HepG2 (cell line): ENCODE measurements at regions not wholly inside any gene's neighbourhood (a gene's known extent, or its start where the extent isn't known, plus 50 kb on each side); places are given as distances from the start of the nearest gene placed in this dataset.

Experiments used
- ATAC-seq: fragments of 200-7000 bp; cut with Tn5 transposase; 3 replicates; pipeline ENCODE4 v1.9.1; 2020; ENCODE audit warnings: mild to moderate bottlenecking, moderate library complexity
- BruUV-seq: library from RNA; stranded (reverse); fragments of 400-500 nt; replicated peaks from 2 replicates; lab custom pipeline; 2021; lab: Mats Ljungman, UMichigan
- CTCF ChIA-PET: fragments of 300-600 bp; formaldehyde crosslinking; extraction: SDS; loops from one replicate; lab custom pipeline; 2021; ENCODE audit warnings: low total read pairs, inconsistent platforms, low intra/inter-chr PET ratio; lab: Yijun Ruan, JAX
- POLR2A ChIA-PET: fragments of 350-600 bp; sonication (Branson Sonifier 250); formaldehyde crosslinking; loops from one replicate; lab custom pipeline; 2020; ENCODE audit warnings: antibody characterized with exemption, inconsistent platforms; lab: Yijun Ruan, JAX
- DNase-seq: peaks from one replicate; pipeline ENCODE4 v3.0.0-alpha.2; 2015; ENCODE audit warnings: low spot score
- FAIRE-seq: peaks from 3 replicates; lab custom pipeline; 2011; peaks lifted over from hg19 to GRCh38; lab: Jason Lieb, UNC
- H2AFZ ChIP-seq: one replicate; pipeline ENCODE4 v1.6.1; 2011; ENCODE audit warnings: low read length, inconsistent platforms
- H3K27ac ChIP-seq: fragments of 300-600 bp; 3 replicates; pipeline ENCODE4 v1.8.0; 2011; ENCODE audit warnings: mixed run types, mild to moderate bottlenecking, mixed read lengths, low read length, inconsistent platforms; ENCODE audit not compliant: insufficient read depth; ENCODE audit errors: extremely low read length
- H3K27me3 ChIP-seq, 2 experiments: fragments of 200-600 bp in 1 of 2; 2 replicates in 1 of 2; 3 replicates in 1 of 2; pipeline versions ENCODE4 v1.6.0 to v1.8.0; 2011; ENCODE audit warnings: low read length in 2 of 2, mild to moderate bottlenecking in 2 of 2, moderate library complexity in 2 of 2, inconsistent platforms in 1 of 2; ENCODE audit not compliant: insufficient read depth in 2 of 2, control insufficient read depth in 1 of 2
- H3K36me3 ChIP-seq, 2 experiments: fragments of 200-600 bp in 1 of 2; replicated peaks in 1 of 2; 2 replicates in 1 of 2; 3 replicates in 1 of 2; pipeline versions ENCODE4 v1.5.1 to v1.8.0; 2011; ENCODE audit warnings: low read length in 2 of 2, inconsistent platforms in 1 of 2; ENCODE audit not compliant: insufficient read depth in 2 of 2, control insufficient read depth in 1 of 2
- H3K4me1 ChIP-seq: 2 replicates; pipeline ENCODE4 v1.5.1; 2012; ENCODE audit warnings: low read length, inconsistent platforms; ENCODE audit not compliant: insufficient read depth
- H3K4me2 ChIP-seq: 2 replicates; pipeline ENCODE4 v1.6.0; 2011; ENCODE audit warnings: low read depth, low read length, inconsistent platforms
- H3K4me3 ChIP-seq, 3 experiments: fragments of 200-600 bp in 1 of 3; sonication (generic), shearing (Covaris generic) in 1 of 3; replicated peaks in 1 of 3; 2 replicates each; pipeline ENCODE4 v1.5.1; 2011 to 2016; ENCODE audit warnings: low read length in 3 of 3, inconsistent platforms in 2 of 3, low read depth in 2 of 3, mild to moderate bottlenecking in 2 of 3, control low read depth in 1 of 3, mixed read lengths in 1 of 3; ENCODE audit not compliant: insufficient read depth in 1 of 3
- H3K79me2 ChIP-seq: one replicate; pipeline ENCODE4 v1.6.1; 2011; ENCODE audit warnings: low read length, inconsistent platforms; ENCODE audit not compliant: insufficient read depth
- H3K9ac ChIP-seq: 2 replicates; pipeline ENCODE4 v1.6.0; 2011; ENCODE audit warnings: mild to moderate bottlenecking, low read depth, low read length, inconsistent platforms; ENCODE audit not compliant: insufficient read depth
- H3K9me3 ChIP-seq: 2 replicates; pipeline ENCODE4 v1.5.1; 2012; ENCODE audit warnings: mild to moderate bottlenecking, low read length
- H4K20me1 ChIP-seq: 2 replicates; pipeline ENCODE4 v1.6.0; 2011; ENCODE audit warnings: inconsistent platforms, mild to moderate bottlenecking, low read length, moderate library complexity; ENCODE audit not compliant: insufficient read depth
- ATF1 ChIP-seq: IDR thresholded peaks from 2 replicates; pipeline ENCODE4 v1.6.1; 2016; ENCODE audit warnings: mild to moderate bottlenecking, control low read depth
- CBX5 ChIP-seq: sonication (generic); formaldehyde crosslinking; IDR thresholded peaks from 2 replicates; pipeline ENCODE4 v1.4.0; 2020; ENCODE audit warnings: missing genetic modification reagents, borderline replicate concordance
- CENPX ChIP-seq: sonication (generic); formaldehyde crosslinking; IDR thresholded peaks from 2 replicates; pipeline ENCODE4 v1.9.0; 2021; ENCODE audit warnings: mild to moderate bottlenecking, missing genetic modification reagents, moderate library complexity
- CREM ChIP-seq, 2 experiments: sonication (generic) in 1 of 2; formaldehyde crosslinking in 1 of 2; IDR thresholded peaks; 2 replicates each; pipeline versions ENCODE4 v1.4.0 to v1.6.1; 2016 to 2020; ENCODE audit warnings: antibody characterized with exemption in 1 of 2, mild to moderate bottlenecking in 1 of 2, missing genetic modification reagents in 1 of 2
- EP300 ChIP-seq, 3 experiments: sonication (generic) in 1 of 3; formaldehyde crosslinking in 1 of 3; IDR thresholded peaks; 2 replicates each; pipeline versions ENCODE4 v1.5.1 to v1.6.1; 2011 to 2020; ENCODE audit warnings: low read depth in 2 of 3, low read length in 2 of 3, borderline replicate concordance in 1 of 3, improper control_type of control experiment in 1 of 3, mild to moderate bottlenecking in 1 of 3, missing genetic modification reagents in 1 of 3, moderate library complexity in 1 of 3
- GTF2F1 ChIP-seq: fragments of 150-350 bp; IDR thresholded peaks from 2 replicates; pipeline ENCODE4 v1.6.1; 2014; ENCODE audit warnings: low read length
- ISX ChIP-seq: sonication (generic); formaldehyde crosslinking; conservative IDR thresholded peaks from 2 replicates; pipeline ENCODE4 v1.5.0; 2020; ENCODE audit warnings: missing genetic modification reagents
- NFE2 ChIP-seq: sonication (generic); formaldehyde crosslinking; IDR thresholded peaks from 2 replicates; pipeline ENCODE4 v1.4.0; 2020; ENCODE audit warnings: missing genetic modification reagents
- RCOR2 ChIP-seq: IDR thresholded peaks from 2 replicates; pipeline ENCODE4 v1.6.1; 2016; ENCODE audit warnings: missing biosample characterization, missing genetic modification reagents
- RFXANK ChIP-seq: IDR thresholded peaks from 2 replicates; pipeline ENCODE4 v1.6.1; 2016
- SP1 ChIP-seq, 2 experiments: fragments of 450-650 bp in 1 of 2; sonication (generic) in 1 of 2; formaldehyde crosslinking in 1 of 2; IDR thresholded peaks; 2 replicates each; pipeline versions ENCODE4 v1.4.0 to v1.6.1; 2016 to 2020; ENCODE audit warnings: missing genetic modification reagents in 1 of 2
- ZBTB1 ChIP-seq: sonication (generic); formaldehyde crosslinking; IDR thresholded peaks from 2 replicates; pipeline ENCODE4 v1.4.0; 2020; ENCODE audit warnings: missing genetic modification reagents, borderline replicate concordance
- ZNF17 ChIP-seq: sonication (generic); formaldehyde crosslinking; IDR thresholded peaks from 2 replicates; pipeline ENCODE4 v1.5.0; 2020; ENCODE audit warnings: mild to moderate bottlenecking, missing genetic modification reagents
- ZNF337 ChIP-seq: sonication (generic); formaldehyde crosslinking; IDR thresholded peaks from 2 replicates; pipeline ENCODE4 v1.5.1; 2020; ENCODE audit warnings: missing genetic modification reagents, low read depth, mild to moderate bottlenecking, borderline replicate concordance
- ZNF430 ChIP-seq: sonication (generic); formaldehyde crosslinking; IDR thresholded peaks from 2 replicates; pipeline ENCODE4 v1.9.0; 2021; ENCODE audit warnings: mild to moderate bottlenecking, missing genetic modification reagents
- ZNF496 ChIP-seq: sonication (generic); formaldehyde crosslinking; IDR thresholded peaks from 2 replicates; pipeline ENCODE4 v1.8.1; 2023; ENCODE audit warnings: mild to moderate bottlenecking, moderate library complexity, missing genetic modification reagents; ENCODE audit not compliant: insufficient replicate concordance
- ZNF614 ChIP-seq: IDR thresholded peaks from 2 replicates; pipeline ENCODE4 v1.6.1; 2018; ENCODE audit warnings: missing biosample characterization, missing genetic modification reagents, inconsistent platforms, borderline replicate concordance
- WGBS: methylation state at CpG from one replicate; pipeline ENCODE4 v1.1.6; 2017; ENCODE audit warnings: low lambda C conversion rate; 5-methylcytosine and 5-hydroxymethylcytosine counted together
- in situ Hi-C: cut with HindIII; loops from 2 replicates; pipeline ENCODE4 v1.10.0; 2017; ENCODE audit warnings: low pct_unique_long_range_greater_than_20kb; ENCODE audit not compliant: extremely low pct_ligation_motif_present
- intact Hi-C: fragments of 100-400 bp; cut with micrococcal nuclease; formaldehyde crosslinking; loops from one replicate; pipeline ENCODE4 v1.10.0; 2022; ENCODE audit not compliant: unreplicated experiment
- TF ChIP-seq, protein P1 (sequence below): sonication (generic); formaldehyde crosslinking; IDR thresholded peaks from 2 replicates; pipeline ENCODE4 v1.4.0; 2020; ENCODE audit warnings: missing genetic modification reagents
- TF ChIP-seq, protein P2 (sequence below): sonication (generic); formaldehyde crosslinking; IDR thresholded peaks from 2 replicates; pipeline ENCODE4 v1.5.1; 2020; ENCODE audit warnings: missing genetic modification reagents, mild to moderate bottlenecking, borderline replicate concordance
- TF ChIP-seq, protein P3 (sequence below): sonication (generic); formaldehyde crosslinking; IDR thresholded peaks from 2 replicates; pipeline ENCODE4 v1.4.0; 2020; ENCODE audit warnings: missing genetic modification reagents, borderline replicate concordance

DNA sequence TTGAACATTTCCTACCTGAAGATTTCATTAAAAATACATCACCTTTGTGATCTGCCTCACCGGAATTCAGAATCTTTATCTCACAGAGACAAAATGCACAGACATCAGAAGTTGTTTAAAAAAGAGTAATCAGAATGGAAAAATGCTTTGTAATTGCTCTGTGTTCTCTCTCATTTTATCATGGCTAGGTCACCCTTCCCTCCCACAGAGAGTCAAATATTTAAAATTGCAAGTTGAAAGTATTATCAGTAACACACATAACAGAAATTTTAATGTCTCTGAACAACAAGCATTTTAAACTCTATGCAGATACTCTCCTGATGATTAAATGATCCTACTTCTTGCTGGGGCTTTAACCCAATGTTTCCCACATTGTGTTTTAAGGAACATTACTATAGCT, 362.0 kb downstream of the CBLL2 start:
- no peaks in the 10 kb centered on the region for H4K20me1 ChIP-seq
- no peak overlapping the region for H3K27ac ChIP-seq
- no TSS peak for BruUV-seq
- CTCF ChIA-PET: no interaction called here
- intact Hi-C loops (no loop called here), in situ Hi-C loops (no loop called here)
- TF ChIP-seq, protein P1, sequence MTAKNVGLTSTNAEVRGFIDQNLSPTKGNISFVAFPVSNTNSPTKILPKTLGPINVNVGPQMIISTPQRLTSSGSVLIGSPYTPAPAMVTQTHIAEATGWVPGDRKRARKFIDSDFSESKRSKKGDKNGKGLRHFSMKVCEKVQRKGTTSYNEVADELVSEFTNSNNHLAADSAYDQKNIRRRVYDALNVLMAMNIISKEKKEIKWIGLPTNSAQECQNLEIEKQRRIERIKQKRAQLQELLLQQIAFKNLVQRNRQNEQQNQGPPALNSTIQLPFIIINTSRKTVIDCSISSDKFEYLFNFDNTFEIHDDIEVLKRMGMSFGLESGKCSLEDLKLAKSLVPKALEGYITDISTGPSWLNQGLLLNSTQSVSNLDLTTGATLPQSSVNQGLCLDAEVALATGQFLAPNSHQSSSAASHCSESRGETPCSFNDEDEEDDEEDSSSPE: no peak
- TF ChIP-seq ZNF17 (CRISPR knock-in tag) (no peak), GTF2F1 (no peak), ZNF496 (no peak), EP300 (IDR thresholded peaks at IDR 0.05; ENCODE audit: low read depth in 2 of 2, low read length in 2 of 2) (no peak), EP300 (CRISPR knock-in tag; IDR thresholded peaks at IDR 0.05; ENCODE audit: borderline replicate concordance) (no peak), RFXANK (CRISPR knock-in tag) (no peak), CREM (IDR thresholded peaks at IDR 0.05) (no peak), CREM (CRISPR knock-in tag; IDR thresholded peaks at IDR 0.05) (no peak), ATF1 (CRISPR knock-in tag) (no peak), SP1 (IDR thresholded peaks at IDR 0.05) (no peak), SP1 (CRISPR knock-in tag; IDR thresholded peaks at IDR 0.05) (no peak), CBX5 (CRISPR knock-in tag) (no peak), ZNF430 (CRISPR knock-in tag) (no peak), ZNF614 (CRISPR knock-in tag) (no peak), ZBTB1 (CRISPR knock-in tag) (no peak), NFE2 (CRISPR knock-in tag) (no peak), ZNF337 (CRISPR knock-in tag) (no peak), RCOR2 (CRISPR knock-in tag) (no peak), CENPX (no peak), ISX (no peak)
- TF ChIP-seq, protein P2, sequence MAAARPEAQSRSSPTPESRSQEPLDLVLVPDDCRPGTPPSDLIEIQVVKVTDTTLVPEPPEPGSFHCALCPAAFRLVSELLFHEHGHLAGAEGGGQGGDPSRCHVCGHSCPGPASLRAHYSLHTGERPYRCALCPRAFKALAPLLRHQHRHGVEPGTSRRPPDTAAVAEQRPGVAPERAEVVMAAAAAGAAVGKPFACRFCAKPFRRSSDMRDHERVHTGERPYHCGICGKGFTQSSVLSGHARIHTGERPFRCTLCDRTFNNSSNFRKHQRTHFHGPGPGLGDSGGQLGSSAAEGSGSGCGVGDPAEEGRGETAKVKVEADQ (CRISPR knock-in tag): no peak
- TF ChIP-seq, protein P3, sequence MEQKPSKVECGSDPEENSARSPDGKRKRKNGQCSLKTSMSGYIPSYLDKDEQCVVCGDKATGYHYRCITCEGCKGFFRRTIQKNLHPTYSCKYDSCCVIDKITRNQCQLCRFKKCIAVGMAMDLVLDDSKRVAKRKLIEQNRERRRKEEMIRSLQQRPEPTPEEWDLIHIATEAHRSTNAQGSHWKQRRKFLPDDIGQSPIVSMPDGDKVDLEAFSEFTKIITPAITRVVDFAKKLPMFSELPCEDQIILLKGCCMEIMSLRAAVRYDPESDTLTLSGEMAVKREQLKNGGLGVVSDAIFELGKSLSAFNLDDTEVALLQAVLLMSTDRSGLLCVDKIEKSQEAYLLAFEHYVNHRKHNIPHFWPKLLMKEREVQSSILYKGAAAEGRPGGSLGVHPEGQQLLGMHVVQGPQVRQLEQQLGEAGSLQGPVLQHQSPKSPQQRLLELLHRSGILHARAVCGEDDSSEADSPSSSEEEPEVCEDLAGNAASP (CRISPR knock-in tag): no peak
- no peak overlapping the region for H3K4me3 ChIP-seq
- ATAC-seq (no peak), FAIRE-seq (no peak), DNase-seq (no peak)
- no peaks in the 10 kb centered on the region for H3K9me3 ChIP-seq
- H3K27me3 ChIP-seq: no peaks in the 10 kb centered on the region
- H2AFZ ChIP-seq: no peak overlapping the region
- no peaks in the 10 kb centered on the region for H3K79me2 ChIP-seq
- H3K36me3 ChIP-seq: no peaks in the 10 kb centered on the region
- POLR2A ChIA-PET: no interaction called here
- 5% methylated on average over 1 of the region's 1 CpG for WGBS
- H3K9ac ChIP-seq: no peak overlapping the region
- H3K4me2 ChIP-seq: no peak overlapping the region
- H3K4me1 ChIP-seq: no peaks in the 10 kb centered on the region
